VCaP (cell line): ENCODE measurements at regions not wholly inside any gene's neighbourhood (a gene's known extent, or its start where the extent isn't known, plus 50 kb on each side); places are given as distances from the start of the nearest gene placed in this dataset.

ENCODE experiments used
- H3K27ac ChIP-seq: fragments of 450-650 bp; 2 replicates; pipeline ENCODE4 v1.5.1; 2017
- TF ChIP-seq, protein P1 (sequence below): fragments of 450-650 bp; conservative IDR thresholded peaks from 2 replicates; pipeline ENCODE4 v1.5.1; 2017; ENCODE audit warnings: mild to moderate bottlenecking, moderate library complexity

DNA sequence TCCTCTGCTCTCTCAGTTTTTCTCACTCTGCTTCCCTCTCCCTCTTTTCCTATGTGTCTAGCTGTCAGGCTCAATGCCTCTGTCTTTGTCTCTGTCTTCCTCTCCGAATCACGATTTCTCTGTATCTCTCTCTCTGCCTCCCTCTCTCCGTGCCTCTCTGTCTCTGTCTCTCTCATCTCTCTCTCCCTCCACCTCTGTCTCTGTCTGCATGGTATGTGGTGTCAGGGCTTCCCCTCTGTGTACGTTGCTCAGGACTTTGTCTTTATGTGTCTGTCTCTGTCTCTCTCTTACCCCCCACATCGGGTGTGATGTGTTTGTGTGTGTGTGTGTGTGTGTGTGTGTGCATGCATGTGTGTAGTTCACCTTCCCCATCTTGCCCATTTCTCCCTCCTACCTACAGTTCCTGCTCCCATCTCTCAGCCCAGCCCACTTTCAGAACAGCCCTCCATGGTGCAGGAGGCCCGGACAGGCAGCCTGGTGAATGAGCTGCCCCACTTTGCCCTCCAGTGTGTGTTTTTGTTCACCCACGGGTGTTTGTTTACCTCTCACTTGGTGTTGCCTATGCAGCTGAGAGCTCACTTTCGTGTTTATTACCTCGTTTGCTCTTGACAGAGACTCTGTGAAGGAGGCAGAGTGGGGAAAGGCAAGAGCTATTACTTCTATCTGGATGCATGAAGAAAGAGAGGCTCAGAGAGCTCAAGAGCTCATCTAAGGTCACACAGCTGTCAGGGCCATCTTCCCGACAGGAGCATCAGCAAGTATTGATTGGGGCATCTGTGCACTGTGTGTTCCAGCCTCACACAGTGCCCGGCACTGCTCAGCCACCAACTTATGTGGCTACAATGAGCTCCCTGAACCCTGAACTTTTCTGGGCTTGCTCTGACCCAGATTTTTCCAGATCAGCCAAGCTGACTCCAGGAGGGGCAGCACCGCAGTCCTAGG, 163.5 kb upstream of the ZMIZ1 start:
- no peak overlapping the region for H3K27ac ChIP-seq
- TF ChIP-seq, protein P1, sequence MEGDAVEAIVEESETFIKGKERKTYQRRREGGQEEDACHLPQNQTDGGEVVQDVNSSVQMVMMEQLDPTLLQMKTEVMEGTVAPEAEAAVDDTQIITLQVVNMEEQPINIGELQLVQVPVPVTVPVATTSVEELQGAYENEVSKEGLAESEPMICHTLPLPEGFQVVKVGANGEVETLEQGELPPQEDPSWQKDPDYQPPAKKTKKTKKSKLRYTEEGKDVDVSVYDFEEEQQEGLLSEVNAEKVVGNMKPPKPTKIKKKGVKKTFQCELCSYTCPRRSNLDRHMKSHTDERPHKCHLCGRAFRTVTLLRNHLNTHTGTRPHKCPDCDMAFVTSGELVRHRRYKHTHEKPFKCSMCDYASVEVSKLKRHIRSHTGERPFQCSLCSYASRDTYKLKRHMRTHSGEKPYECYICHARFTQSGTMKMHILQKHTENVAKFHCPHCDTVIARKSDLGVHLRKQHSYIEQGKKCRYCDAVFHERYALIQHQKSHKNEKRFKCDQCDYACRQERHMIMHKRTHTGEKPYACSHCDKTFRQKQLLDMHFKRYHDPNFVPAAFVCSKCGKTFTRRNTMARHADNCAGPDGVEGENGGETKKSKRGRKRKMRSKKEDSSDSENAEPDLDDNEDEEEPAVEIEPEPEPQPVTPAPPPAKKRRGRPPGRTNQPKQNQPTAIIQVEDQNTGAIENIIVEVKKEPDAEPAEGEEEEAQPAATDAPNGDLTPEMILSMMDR = no peak

GRCh38 chr10:78905957-78906308, 162.8 kb upstream of the ZMIZ1 start:
- no peak overlapping the region for H3K27ac ChIP-seq
- TF ChIP-seq, protein P1 = no peak

GRCh38 chr10:78906734-78907390, 161.9 kb upstream of the ZMIZ1 start:
- no peak overlapping the region for H3K27ac ChIP-seq
- TF ChIP-seq, protein P1 = no peak

DNA sequence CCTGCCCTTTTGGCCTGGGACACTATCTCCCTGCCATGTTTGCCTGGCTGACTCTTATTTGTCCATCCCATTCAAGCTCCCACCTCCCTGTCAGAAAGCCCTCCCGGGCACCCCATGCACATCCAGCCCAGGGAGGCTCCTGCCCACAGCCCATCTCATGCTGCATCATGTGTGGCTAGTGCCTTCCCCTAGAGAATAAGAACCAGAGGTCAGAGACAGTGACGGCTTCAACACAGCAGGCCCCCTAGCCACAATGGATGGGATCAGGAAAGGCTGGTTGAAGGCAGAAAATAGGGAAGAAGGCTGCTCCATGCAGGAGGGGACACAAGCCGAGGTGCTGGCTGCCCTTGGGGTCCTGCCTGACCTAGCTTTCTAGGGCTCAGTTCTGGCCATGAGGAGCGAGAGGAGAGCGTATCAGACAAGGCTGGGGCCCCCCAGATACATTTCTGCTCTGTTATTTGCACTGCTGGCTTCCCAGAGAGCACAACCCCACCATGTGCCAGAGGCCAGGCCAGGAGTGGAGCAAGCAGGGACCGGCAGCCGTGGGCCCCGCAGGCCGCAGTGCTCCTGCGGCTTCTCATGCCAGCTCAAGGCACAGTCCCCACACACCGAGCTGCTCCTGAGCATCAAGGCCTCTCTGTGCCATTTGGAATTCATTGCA, 161.1 kb upstream of the ZMIZ1 start:
- no peak overlapping the region for H3K27ac ChIP-seq
- TF ChIP-seq, protein P1 = no peak

DNA sequence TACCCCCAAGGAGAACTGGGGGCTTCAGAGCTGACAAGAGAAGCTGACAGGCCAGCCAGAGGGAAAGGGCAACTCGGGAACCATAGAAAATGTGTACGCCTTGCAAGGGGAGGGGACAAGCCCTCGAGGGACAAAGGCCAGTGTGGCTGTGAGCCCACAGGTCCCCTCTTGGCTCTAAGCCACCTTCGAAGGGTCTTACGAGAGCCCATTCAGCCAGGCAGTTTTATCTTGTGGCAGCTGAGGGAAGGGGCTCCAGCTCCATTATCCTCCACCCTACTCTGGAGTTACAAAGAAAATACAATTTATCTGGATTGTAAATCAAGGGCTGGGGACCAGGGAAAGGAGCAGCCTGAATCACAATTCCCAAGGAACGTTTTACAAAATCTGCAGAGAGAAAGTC, 159.5 kb upstream of the ZMIZ1 start:
- H3K27ac ChIP-seq = no peak overlapping the region
- TF ChIP-seq, protein P1 = no peak

DNA sequence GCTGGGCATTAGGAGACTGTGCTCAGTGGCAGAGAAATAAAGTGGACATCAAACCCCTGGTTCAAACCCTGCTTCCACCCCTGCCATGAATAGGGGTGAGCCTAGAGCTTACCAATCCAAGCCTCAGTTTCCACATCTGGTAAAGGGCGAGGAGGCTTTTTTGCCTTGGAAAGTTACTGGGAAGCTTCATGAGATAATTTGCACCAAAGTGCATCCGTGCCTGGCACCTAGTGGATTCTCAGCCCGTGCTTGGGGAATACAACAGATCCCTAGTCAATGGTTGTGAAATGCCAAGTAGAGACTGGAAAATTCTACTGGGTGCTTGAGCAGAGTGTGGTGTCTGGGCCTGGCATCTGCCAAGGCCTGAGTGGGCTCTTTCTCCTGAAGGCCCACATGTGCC, 158.7 kb upstream of the ZMIZ1 start:
- TF ChIP-seq, protein P1 = no peak
- no peak overlapping the region for H3K27ac ChIP-seq

DNA sequence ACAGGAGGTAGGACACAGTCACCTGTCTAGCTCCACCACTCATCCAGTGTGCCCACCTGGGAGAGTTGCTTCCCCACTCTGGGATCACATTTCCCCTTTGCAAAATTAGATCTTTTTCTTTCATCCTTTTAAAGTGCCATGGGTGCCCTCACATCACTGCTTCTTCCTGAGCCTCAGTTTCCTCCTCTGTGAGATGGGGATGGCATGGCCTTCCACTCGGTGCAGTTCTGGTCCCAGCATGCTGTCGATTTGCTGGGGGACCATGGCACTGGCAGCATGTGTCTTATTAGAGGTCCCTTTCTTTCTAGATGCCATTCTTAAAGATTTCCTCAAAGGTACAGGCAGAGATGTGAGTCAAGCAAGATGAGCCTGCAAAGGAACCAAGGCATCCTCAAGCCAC, 158.3 kb upstream of the ZMIZ1 start:
- TF ChIP-seq, protein P1 = no peak
- no peak overlapping the region for H3K27ac ChIP-seq
